ENCODE measurements at regions not wholly inside any gene's neighbourhood (a gene's known extent, or its start where the extent isn't known, plus 50 kb on each side); places are given as distances from the start of the nearest gene placed in this dataset.
A peak's percentile ranks its signal among the peaks of the same experiment; 100 is the strongest.

- no peak for DNase-seq
- Histone ChIP-seq H3K9me3 (ENCODE audit: control insufficient read depth, low read length) (no peaks in the 10 kb centered on the region), H3K4me3 (ENCODE audit: low read length in 2 of 2) (no peak overlapping the region), H3K36me3 (ENCODE audit: control insufficient read depth in 1 of 2, insufficient read depth in 2 of 2, low read length in 1 of 2) (no peaks in the 10 kb centered on the region), H3K4me1 (ENCODE audit: control insufficient read depth in 1 of 2, insufficient read depth in 2 of 2, low read length in 2 of 2) (peaks cover 0 to 2% of the 10 kb centered on the region in 2 donors), H3K27ac (ENCODE audit: low read depth in 1 of 2, low read length in 2 of 2) (no peak overlapping the region), H3K27me3 (ENCODE audit: control insufficient read depth in 1 of 2, insufficient read depth in 2 of 2, low read length in 1 of 2) (no peaks in the 10 kb centered on the region)
- intact Hi-C loops (cut with DNase I) = no loop called here
- no peak for ATAC-seq (ENCODE audit: low FRiP score)
- 88 to 89% methylated on average over 4 of the region's 4 CpGs for WGBS, 2 donors
Measured at GRCh38 chr3:70516076-70516475, 203.6 kb upstream of the MDFIC2 start.

DNA sequence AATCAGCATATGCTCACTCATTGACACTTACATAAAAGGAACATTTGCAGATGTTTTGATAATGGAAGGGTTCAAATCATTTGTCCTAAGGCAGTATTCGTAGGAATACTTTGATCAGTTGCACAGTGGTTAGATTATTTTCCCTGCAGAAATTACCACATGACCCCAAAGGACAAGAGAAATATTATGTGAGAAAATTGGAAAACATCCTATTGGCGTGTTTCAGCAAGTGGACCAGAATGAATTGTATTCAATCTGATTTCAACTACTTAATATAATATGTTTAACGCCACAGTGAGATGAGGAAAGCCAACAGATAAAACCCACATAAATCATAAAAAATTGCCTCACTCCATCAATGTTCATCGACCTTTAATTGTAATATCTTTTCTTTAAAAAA, 195.0 kb upstream of the MDFIC2 start:
- DNase-seq (no peak), ATAC-seq (ENCODE audit: low FRiP score) (no peak)
- Histone ChIP-seq H3K4me3 (ENCODE audit: low read length in 2 of 2) (no peak overlapping the region), H3K27ac (ENCODE audit: low read depth in 1 of 2, low read length in 2 of 2) (no peak overlapping the region), H3K27me3 (ENCODE audit: control insufficient read depth in 1 of 2, insufficient read depth in 2 of 2, low read length in 1 of 2) (no peaks in the 10 kb centered on the region), H3K9me3 (ENCODE audit: control insufficient read depth, low read length) (no peaks in the 10 kb centered on the region), H3K36me3 (ENCODE audit: control insufficient read depth in 1 of 2, insufficient read depth in 2 of 2, low read length in 1 of 2) (no peaks in the 10 kb centered on the region), H3K4me1 (ENCODE audit: control insufficient read depth in 1 of 2, insufficient read depth in 2 of 2, low read length in 2 of 2) (no peaks in the 10 kb centered on the region)
- intact Hi-C loops (cut with DNase I) = no loop called here
- WGBS, 2 donors = 45 to 63% methylated on average over 4 of the region's 4 CpGs

GRCh38 chr3:70506775-70507174, 194.3 kb upstream of the MDFIC2 start:
- no peak overlapping the region for H3K4me3 ChIP-seq (ENCODE audit: low read length in 2 of 2)
- intact Hi-C loops (cut with DNase I) = no loop called here
- no peak for DNase-seq
- H3K27me3 ChIP-seq (ENCODE audit: control insufficient read depth in 1 of 2, insufficient read depth in 2 of 2, low read length in 1 of 2) = no peaks in the 10 kb centered on the region
- H3K27ac ChIP-seq (ENCODE audit: low read depth in 1 of 2, low read length in 2 of 2) = no peak overlapping the region
- H3K9me3 ChIP-seq (ENCODE audit: control insufficient read depth, low read length) = no peaks in the 10 kb centered on the region
- H3K4me1 ChIP-seq (ENCODE audit: control insufficient read depth in 1 of 2, insufficient read depth in 2 of 2, low read length in 2 of 2) = no peaks in the 10 kb centered on the region
- H3K36me3 ChIP-seq (ENCODE audit: control insufficient read depth in 1 of 2, insufficient read depth in 2 of 2, low read length in 1 of 2) = no peaks in the 10 kb centered on the region
- 53 to 62% methylated on average over 5 of the region's 5 CpGs for WGBS, 2 donors
- ATAC-seq (ENCODE audit: low FRiP score) = no peak

GRCh38 chr3:70501561-70501960, 189.1 kb upstream of the MDFIC2 start:
- DNase-seq (no peak), ATAC-seq (ENCODE audit: low FRiP score) (no peak)
- H3K9me3 ChIP-seq (ENCODE audit: control insufficient read depth, low read length) = no peaks in the 10 kb centered on the region
- no peak overlapping the region for H3K4me3 ChIP-seq (ENCODE audit: low read length in 2 of 2)
- no peaks in the 10 kb centered on the region for H3K36me3 ChIP-seq (ENCODE audit: control insufficient read depth in 1 of 2, insufficient read depth in 2 of 2, low read length in 1 of 2)
- H3K27me3 ChIP-seq (ENCODE audit: control insufficient read depth in 1 of 2, insufficient read depth in 2 of 2, low read length in 1 of 2) = no peaks in the 10 kb centered on the region
- H3K27ac ChIP-seq (ENCODE audit: low read depth in 1 of 2, low read length in 2 of 2) = no peak overlapping the region
- no peaks in the 10 kb centered on the region for H3K4me1 ChIP-seq (ENCODE audit: control insufficient read depth in 1 of 2, insufficient read depth in 2 of 2, low read length in 2 of 2)
- WGBS, 2 donors = 74 to 79% methylated on average over 3 of the region's 3 CpGs
- intact Hi-C loops (cut with DNase I) = no loop called here

DNA sequence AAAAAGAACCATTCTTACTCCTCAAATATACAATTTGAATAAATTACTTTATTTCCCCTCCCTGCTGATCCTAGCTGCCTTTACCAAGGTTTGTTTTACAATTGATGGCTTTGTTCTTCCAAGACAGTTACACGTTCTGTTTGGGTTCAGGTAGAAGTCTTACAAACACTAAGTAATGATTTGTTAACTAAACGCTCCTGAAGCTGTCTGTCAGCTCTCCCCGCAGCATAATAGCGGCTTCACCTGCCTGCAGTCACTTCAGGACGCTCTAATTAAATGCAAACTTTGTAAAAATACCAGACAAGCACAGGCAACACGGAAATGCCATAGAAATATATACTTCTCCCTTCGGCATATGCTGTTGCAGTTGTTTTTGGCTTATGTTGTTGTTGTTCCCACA, 176.4 kb upstream of the MDFIC2 start:
- Histone ChIP-seq H3K9me3 (ENCODE audit: control insufficient read depth, low read length) (no peaks in the 10 kb centered on the region), H3K27me3 (ENCODE audit: control insufficient read depth in 1 of 2, insufficient read depth in 2 of 2, low read length in 1 of 2) (no peaks in the 10 kb centered on the region), H3K36me3 (ENCODE audit: control insufficient read depth in 1 of 2, insufficient read depth in 2 of 2, low read length in 1 of 2) (no peaks in the 10 kb centered on the region), H3K4me3 (ENCODE audit: low read length in 2 of 2) (no peak overlapping the region), H3K4me1 (ENCODE audit: control insufficient read depth in 1 of 2, insufficient read depth in 2 of 2, low read length in 2 of 2) (no peaks in the 10 kb centered on the region), H3K27ac (ENCODE audit: low read depth in 1 of 2, low read length in 2 of 2) (no peak overlapping the region)
- ATAC-seq (ENCODE audit: low FRiP score) (no peak), DNase-seq (no peak)
- intact Hi-C loops (cut with DNase I) = no loop called here
- WGBS, 2 donors = 65 to 70% methylated on average over 7 of the region's 7 CpGs

GRCh38 chr3:70488131-70488530, 175.7 kb upstream of the MDFIC2 start:
- H3K4me1 ChIP-seq (ENCODE audit: control insufficient read depth in 1 of 2, insufficient read depth in 2 of 2, low read length in 2 of 2) = no peaks in the 10 kb centered on the region
- no peak overlapping the region for H3K4me3 ChIP-seq (ENCODE audit: low read length in 2 of 2)
- no peak overlapping the region for H3K27ac ChIP-seq (ENCODE audit: low read depth in 1 of 2, low read length in 2 of 2)
- ATAC-seq (ENCODE audit: low FRiP score) (no peak), DNase-seq (peak in 1 of 2 donors; percentile 17)
- WGBS, 2 donors = 60 to 70% methylated on average over 5 of the region's 5 CpGs
- no peaks in the 10 kb centered on the region for H3K27me3 ChIP-seq (ENCODE audit: control insufficient read depth in 1 of 2, insufficient read depth in 2 of 2, low read length in 1 of 2)
- no peaks in the 10 kb centered on the region for H3K36me3 ChIP-seq (ENCODE audit: control insufficient read depth in 1 of 2, insufficient read depth in 2 of 2, low read length in 1 of 2)
- no peaks in the 10 kb centered on the region for H3K9me3 ChIP-seq (ENCODE audit: control insufficient read depth, low read length)
- intact Hi-C loops (cut with DNase I) = no loop called here

DNA sequence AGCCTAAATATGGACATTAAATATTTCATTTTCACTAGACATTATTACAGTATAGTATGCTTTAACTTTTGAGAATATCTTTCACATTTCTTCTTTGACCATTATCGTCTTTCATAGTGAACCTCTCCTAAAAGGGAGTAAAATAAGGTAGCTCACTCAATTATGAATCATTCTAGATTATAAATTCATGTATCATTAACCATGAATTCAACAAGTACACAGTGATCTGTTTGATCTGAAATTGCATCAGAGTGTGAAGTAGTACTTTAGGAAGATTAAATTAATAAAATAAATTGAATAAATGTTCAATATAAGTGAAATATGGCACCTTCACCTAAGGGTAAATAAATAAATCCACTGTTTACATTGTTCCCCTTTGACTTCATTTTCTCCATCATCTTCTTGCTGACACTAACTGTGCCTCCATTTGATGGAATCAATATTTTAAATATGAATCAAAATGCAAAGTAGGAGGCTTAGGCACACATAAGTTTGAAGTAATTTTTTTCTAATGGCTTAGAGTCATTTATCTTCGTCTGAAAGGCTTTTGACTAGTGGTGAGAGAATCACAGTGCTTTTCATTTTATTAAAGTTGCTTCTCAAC, 174.1 kb upstream of the MDFIC2 start:
- H3K36me3 ChIP-seq (ENCODE audit: control insufficient read depth in 1 of 2, insufficient read depth in 2 of 2, low read length in 1 of 2) = no peaks in the 10 kb centered on the region
- WGBS, 2 donors = 89 to 93% methylated on average over 2 of the region's 2 CpGs
- H3K27me3 ChIP-seq (ENCODE audit: control insufficient read depth in 1 of 2, insufficient read depth in 2 of 2, low read length in 1 of 2) = no peaks in the 10 kb centered on the region
- no peaks in the 10 kb centered on the region for H3K9me3 ChIP-seq (ENCODE audit: control insufficient read depth, low read length)
- H3K4me3 ChIP-seq (ENCODE audit: low read length in 2 of 2) = no peak overlapping the region
- ATAC-seq (ENCODE audit: low FRiP score) (no peak), DNase-seq (no peak)
- H3K4me1 ChIP-seq (ENCODE audit: control insufficient read depth in 1 of 2, insufficient read depth in 2 of 2, low read length in 2 of 2) = no peaks in the 10 kb centered on the region
- H3K27ac ChIP-seq (ENCODE audit: low read depth in 1 of 2, low read length in 2 of 2) = no peak overlapping the region
- intact Hi-C loops (cut with DNase I) = no loop called here

GRCh38 chr3:70476174-70476573, 163.7 kb upstream of the MDFIC2 start:
- H3K4me1 ChIP-seq (ENCODE audit: control insufficient read depth in 1 of 2, insufficient read depth in 2 of 2, low read length in 2 of 2) = peaks cover 0 to 2% of the 10 kb centered on the region in 2 donors
- no peak for ATAC-seq (ENCODE audit: low FRiP score)
- peaks cover 7% of the 10 kb centered on the region for H3K9me3 ChIP-seq (ENCODE audit: control insufficient read depth, low read length)
- 90 to 96% methylated on average over 2 of the region's 2 CpGs for WGBS, 2 donors
- H3K27me3 ChIP-seq (ENCODE audit: control insufficient read depth in 1 of 2, insufficient read depth in 2 of 2, low read length in 1 of 2) = no peaks in the 10 kb centered on the region
- no peak overlapping the region for H3K4me3 ChIP-seq (ENCODE audit: low read length in 2 of 2)
- no peak overlapping the region for H3K27ac ChIP-seq (ENCODE audit: low read depth in 1 of 2, low read length in 2 of 2)
- H3K36me3 ChIP-seq (ENCODE audit: control insufficient read depth in 1 of 2, insufficient read depth in 2 of 2, low read length in 1 of 2) = no peaks in the 10 kb centered on the region
- intact Hi-C loops (cut with DNase I) = no loop called here
- no peak for DNase-seq

GRCh38 chr3:70471464-70472342, 159.3 kb upstream of the MDFIC2 start:
- peaks cover 4% of the 10 kb centered on the region for H3K9me3 ChIP-seq (ENCODE audit: control insufficient read depth, low read length)
- no peaks in the 10 kb centered on the region for H3K36me3 ChIP-seq (ENCODE audit: control insufficient read depth in 1 of 2, insufficient read depth in 2 of 2, low read length in 1 of 2)
- intact Hi-C loops (cut with DNase I) = no loop called here
- H3K4me1 ChIP-seq (ENCODE audit: control insufficient read depth in 1 of 2, insufficient read depth in 2 of 2, low read length in 2 of 2) = peaks cover 0 to 2% of the 10 kb centered on the region in 2 donors
- WGBS, 2 donors = 76 to 80% methylated on average over 4 of the region's 4 CpGs
- H3K27me3 ChIP-seq (ENCODE audit: control insufficient read depth in 1 of 2, insufficient read depth in 2 of 2, low read length in 1 of 2) = no peaks in the 10 kb centered on the region
- H3K4me3 ChIP-seq (ENCODE audit: low read length in 2 of 2) = no peak overlapping the region
- H3K27ac ChIP-seq (ENCODE audit: low read depth in 1 of 2, low read length in 2 of 2) = no peak overlapping the region
- no peak for DNase-seq
- no peak for ATAC-seq (ENCODE audit: low FRiP score)
